Ureter (tissue), 1 donor: ENCODE measurements at regions not wholly inside any gene's neighbourhood (a gene's known extent, or its start where the extent isn't known, plus 50 kb on each side); places are given as distances from the start of the nearest gene placed in this dataset.

Experiments
- DNase-seq: peaks from one replicate; pipeline ENCODE4 v3.0.0-alpha.2; 2020; ENCODE audit warnings: low spot score
- donor health status: DM: yes; HTN: yes; CAD: no.

DNA sequence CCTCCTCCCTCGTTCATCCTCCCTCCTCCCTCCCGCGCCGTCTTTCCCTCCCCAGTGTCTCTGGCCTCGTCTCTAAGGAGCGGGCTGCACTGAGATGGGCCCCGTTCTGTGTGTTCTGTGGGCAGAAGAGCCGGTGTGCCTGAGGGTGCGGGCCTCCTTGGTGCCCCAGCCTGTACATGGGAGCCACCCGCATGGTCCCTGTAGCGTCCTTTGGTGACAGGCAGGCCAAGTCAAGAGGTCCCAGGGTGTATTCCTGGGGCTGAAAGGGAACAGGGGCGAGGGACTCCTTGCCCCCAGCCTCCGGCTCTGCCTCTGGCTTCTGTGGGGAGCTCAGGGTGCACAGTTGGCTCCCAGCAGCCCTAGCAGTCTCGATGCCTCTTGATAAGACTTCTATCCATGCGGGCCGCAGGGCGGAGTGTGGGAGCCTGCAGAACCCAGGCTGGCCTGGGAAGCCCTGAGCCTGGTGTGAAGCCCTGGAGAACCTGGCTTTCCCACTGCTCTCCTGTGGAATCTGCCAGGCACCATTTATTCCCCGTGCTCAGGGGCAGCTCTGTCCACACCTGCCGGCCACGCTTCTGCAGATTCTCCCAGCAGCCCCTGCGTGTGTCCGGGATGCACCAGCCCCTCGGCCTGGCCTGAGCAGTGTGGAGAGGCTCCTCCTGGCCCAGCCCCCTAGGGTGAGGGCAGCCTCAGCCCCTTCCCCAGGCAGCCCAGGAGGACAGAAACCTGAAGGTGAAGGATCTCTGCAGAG lies 181.3 kb downstream of the KIF26A start:
- DNase-seq = peak; percentile 37

DNA sequence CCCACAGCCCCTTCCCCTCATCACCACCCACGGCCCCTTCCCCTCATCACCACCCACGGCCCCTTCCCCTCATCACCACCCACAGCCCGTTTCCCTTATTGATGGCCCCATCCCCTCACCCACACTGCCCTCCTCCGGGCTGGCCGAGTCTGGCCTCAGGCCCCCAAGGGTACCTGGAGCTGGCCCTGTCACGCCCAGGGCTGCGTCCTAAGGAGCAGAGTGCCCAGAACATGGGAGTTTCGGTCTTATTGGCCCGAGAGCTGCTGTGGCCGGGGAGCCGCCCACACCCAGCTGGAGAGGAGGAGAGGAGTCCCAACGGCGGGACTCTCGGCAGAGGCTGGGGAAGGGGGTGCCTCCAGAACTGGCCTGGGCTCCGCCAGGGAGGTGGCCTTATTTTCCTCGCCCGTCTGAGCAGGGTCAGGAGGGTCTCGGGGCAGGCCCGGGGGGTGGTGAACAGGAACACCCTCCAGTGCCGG lies 182.3 kb downstream of the KIF26A start:
- DNase-seq = peak; percentile 35

DNA sequence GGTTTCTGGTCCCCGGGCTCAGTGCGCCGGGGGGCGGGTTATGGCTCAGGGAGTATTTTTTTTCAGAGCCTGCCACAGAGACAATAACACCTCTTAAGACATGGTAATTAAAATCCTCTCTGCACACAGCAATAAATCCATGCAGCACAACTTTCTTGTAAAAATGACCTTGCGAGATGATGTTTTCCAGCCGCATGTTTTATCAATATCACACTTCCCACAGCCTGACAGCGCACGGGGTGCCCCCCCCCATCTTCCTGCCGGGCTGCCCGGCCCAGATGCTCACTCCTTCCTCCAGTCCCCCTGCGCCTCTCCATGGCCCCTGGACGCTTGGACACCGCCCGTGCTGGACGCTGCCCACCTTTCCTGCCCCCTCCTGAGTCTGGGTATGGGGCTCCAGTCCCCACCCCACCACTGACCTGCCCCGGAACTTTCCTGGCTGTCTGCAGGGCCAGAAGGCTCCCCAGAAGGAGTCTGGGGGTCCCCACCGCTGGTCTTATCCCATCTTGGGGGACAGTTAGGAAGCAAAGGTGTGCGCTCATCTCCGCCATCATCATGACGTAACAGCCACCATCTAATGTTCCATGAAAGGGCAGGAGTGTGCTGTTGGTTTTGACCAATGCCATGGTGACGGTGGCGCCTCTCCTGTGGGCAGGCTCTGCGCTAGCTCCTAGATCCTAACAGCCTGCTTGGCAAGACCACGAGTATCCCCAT lies 182.9 kb downstream of the KIF26A start:
- peak; percentile 33 for DNase-seq

DNA sequence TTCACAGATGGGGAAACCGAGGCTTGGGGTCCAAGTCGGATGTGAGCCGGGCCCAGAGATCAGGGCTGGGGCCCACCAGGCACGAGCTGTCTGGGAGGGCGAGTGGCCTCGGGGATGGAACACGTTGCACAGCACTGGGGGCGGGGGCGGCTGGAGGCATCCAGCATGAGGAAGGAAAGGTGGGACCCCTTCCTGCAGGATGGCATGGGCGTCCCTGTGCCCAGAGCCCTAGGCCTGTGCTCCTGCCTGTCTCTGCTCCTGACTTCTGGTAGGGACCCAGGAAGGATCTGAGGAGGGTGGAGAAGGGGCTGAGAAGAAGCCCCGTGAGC lies 183.4 kb downstream of the KIF26A start:
- peak; percentile 31 for DNase-seq

DNA sequence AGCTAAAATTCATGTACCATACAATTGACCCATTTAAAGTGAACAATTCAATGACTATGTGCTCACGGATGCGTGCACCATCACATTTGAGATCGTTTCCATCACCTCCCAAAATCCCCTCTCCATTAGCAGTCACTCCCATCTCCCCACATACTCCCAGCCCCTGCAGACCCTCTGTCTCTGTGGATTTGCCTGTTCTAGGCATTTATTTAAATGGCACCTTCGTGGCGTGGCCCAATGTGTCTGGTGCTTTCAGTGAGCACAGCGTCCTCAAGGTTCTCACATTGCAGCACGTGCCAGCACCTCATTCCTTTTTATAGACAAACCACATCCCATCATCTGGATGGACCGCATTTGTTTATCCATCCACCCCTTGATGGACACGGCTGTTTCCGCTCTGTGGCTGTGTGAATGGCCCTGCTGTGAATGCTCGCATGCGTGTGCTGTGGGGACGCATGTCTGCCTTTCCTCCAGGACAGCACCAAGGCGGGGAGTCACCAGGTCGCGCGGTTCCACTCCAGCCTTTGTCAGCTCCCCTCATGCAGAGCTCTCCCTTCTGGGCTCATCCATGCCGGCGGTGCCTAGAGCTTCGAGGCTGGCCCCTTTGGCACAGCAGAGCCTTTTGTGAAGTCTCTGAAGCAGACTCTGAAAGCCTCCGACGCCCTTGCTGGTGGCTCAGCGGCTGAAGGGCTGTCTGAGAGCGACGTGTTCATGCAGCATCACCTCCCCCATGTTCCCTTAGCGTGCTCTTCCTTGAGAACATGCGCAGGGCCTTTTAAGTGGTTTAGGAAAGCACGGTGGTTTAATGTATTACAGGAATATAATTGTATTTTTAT lies 184.4 kb downstream of the KIF26A start:
- DNase-seq = no peak

DNA sequence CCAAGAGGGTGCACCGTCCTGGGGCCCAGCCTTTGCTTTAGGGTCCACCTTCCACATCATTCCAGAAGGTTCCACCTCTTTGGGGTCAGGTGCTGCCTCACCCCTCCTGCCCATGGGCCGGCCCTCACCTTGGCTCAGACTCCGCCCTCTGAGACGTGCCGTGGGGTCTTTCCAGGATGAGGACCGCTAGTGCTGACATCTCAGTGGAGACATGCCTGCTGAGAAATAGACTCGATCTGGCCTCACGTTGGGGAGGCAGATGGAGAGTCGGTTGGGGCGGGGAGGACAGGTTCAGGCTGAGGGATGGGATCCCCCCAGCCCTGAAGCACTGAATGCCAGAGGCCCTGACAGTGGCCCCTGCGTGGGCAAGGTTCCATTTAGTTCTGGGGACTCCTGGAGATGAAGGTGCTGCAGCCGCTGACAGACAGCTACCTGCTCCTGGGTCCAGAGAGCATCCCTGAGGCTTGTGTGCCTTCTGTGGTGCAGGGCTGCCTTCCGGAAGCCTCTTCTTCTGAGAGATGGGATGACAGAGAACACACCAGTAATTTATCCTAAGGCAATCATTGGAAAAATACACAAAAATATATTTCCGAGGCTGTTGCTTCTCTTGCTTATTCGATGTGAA lies 185.3 kb downstream of the KIF26A start:
- DNase-seq = peak; percentile 30

DNA sequence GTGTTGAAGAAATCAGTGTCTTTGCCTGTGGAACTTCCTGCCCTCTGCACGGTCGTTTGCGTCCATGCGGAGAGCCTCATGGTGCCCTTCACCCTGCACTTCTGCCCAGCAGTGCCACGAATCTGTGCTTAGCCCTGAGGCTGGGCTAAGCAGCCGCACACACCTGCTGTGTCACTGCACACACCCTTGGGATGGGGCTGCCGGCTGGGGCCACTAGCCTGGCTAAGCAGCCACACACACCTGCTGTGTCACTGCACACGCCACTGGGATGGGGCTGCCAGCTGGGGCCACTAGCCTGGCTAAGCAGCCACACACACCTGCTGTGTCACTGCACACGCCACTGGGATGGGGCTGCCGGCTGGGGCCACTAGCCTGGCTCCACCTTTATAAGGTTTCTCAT lies 188.5 kb downstream of the KIF26A start:
- DNase-seq = no peak

DNA sequence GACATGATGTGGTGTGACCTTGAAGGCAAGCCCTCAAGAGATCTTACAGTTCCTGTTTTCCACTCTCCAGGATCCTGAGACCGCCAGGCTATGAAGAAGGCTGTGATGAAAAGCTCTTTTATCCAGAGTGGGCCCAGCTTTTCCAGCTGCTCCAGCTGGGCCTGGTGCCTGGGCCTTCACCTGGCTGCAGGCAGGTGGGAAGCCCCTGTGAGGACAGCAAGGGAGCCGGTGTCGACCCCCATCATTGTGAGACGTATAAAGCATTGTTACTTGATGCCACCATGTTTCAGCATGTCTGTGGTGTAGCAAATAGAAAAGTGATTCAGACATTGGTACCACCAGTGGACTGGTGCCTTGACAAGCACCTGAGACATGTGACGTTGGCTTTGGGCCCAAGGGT lies 190.2 kb downstream of the KIF26A start:
- DNase-seq = peak; percentile 29

DNA sequence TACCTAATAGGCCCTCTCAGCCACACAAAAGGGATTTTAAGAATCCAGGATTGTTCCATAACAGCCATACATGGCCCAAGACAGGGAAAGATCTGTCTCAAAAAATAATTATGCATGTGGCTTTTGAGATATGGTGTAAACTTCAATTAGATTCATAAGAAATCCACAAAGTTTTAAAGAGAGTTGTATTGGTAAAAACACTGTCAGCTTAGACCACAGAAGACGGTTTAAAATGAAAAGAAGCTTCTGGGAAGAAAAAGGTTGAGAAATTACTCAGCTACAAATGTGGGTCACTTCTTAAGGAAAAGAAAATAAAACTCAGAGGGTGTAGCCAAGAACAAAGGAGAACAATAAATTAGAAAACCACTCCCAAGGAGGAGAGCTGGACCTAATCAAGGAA lies 191.4 kb downstream of the KIF26A start:
- DNase-seq = no peak

DNA sequence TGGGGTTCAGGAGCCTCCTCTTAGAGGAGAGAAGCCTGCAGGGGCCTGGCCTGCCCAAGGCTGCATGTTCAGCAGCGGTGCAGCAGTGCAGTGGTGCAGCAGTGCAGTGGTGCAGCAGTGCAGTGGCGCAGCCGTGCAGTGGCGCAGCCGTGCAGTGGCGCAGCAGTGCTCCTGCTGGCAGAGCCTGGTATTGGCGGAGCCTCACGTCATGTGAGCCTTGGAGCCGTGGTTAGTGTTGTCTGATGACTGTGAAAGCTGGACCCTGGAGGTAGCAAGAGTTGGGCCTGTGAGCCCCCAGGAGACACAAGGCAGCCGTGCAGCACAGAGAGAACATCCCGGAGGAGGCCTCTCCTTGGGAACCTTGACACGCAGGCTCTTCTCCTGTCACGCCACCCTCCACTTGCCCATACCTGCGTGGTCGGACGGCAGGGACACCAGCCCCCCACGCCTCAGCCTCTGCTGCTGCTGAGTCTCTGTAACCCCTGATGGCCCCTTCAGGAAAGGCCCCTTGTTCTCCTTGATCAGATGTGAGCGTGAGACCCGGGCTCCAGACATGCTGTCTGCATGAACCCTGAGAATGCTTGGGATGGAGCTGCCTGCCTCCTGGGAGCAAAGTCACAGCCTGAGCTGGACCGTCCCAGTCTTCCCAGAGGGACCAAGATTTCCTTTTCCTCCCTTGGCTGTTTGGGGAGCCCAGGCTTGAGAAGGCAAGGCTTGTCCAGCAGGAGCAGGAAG lies 193.7 kb downstream of the KIF26A start:
- peak; percentile 30 for DNase-seq

DNA sequence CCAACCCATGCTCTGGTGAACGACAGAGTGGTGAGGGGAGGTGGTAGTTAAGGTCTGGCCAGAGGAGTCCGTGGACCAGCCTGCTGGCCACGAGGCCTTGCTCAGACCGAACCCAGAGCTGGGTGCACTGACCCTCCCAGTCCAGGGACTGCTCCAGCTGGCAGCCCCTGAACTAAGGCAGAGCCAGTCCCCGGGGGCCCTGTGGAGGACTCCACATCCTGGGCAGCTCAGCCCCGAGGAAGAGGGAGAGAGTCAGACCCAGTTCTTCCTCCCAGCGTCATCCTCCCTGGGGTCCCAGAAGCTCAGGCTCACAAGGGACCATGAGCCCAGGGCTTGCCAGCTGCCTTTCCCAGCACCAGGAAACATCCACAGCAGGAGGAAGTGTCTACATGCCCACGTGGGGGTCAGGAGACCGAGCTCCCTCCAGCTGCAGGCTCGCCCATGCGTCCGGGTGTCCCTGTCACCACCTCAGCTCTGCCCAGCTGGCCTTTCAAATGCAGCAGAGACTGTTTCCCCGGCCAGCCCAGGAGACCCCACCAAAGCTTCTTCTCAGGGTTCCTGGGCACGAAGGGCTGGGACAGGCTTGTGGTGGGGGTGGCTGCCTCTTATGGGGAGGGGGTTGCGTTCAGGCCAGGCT lies 194.4 kb downstream of the KIF26A start:
- peak; percentile 41 for DNase-seq

DNA sequence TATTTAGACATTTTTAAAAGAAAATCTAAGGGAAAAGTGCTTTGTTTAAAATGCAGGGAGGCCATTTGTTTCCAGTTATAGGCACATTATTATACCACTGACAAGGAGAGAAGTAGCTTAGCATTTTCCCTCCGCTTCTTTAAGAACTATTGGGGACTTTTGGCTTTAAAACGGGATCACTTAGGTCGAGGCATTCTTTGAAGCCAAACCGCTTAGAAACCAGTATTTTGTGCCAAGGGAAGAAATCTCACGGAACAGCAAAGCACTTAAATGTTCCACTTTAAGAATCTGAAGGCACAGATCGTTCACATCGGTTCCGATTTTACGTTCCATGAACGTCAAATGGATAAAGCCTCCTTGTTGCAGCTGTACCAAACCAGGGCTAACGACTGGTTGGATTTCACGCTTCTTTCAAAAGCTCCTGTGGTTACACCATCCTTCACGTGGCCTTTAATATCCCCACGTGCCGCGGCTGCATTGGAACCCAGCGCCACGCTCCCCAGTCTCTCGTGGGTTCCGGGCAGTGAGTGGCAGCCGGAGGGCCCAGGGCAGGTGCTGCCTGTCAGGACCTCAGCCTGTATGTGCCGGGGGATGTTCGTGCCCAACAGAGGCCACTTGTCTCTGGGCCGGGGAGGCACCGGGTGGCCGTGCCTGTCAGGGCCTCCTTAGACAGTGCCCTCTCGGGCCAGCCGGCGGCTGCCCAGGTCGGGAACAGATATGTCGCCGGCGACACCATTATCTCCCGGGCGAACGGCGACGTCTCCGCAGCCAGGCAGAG lies 195.4 kb downstream of the KIF26A start:
- DNase-seq = peak; percentile 28

DNA sequence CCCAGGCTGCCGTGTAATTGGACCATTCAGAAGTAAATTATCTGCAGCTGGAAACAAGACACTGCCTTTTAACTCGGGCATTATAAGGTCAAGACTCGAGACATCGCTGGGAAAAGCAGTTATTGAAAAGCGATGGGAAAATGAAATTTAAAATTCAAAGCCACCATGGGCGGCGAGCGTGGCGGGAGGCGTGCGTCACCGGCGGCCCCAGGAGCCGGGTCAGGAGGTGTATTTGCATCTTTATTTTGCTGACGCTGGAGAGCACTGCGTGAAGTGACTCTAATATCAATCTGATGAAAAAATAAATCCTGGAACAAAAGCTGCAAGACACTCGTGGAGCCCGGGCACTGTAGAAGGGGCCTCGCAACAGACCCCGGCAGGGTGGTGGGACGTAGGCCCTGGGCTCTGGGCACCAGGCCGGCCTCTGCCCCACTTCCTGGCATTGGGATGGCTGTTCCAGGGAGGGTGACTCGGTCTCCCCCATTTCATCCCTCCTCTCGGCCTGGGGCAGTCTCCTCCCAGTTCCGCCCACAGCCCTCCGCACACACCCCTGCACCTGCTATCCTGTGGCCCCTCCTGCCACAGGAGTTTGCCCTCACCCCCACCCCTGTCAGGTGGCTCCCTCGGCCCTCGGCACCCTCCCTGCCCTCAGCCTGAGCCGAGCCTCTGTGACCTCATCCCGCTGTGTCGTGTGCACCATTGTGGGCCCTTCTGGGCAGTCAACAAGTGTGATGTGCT lies 196.2 kb downstream of the KIF26A start:
- no peak for DNase-seq

DNA sequence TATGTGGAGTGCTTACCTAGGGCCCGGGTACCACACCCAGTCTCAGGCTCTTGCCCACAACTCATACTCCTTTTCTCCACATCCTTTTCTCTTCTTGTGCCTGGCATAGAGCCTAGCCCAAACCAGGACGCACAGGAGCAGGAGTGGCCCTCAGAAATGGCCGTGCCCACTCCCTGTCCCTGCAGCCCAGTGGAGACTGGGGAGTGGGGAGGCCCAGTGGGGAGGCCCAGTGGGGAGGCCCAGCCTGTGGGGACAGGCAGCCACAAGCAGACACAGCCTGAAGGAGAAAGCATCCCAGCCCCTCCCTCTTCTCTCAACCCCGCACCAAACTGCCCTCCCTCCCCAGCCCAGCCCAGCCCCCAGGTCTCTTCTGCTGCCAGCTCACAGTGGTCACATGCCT lies 196.8 kb downstream of the KIF26A start:
- DNase-seq = peak; percentile 34

DNA sequence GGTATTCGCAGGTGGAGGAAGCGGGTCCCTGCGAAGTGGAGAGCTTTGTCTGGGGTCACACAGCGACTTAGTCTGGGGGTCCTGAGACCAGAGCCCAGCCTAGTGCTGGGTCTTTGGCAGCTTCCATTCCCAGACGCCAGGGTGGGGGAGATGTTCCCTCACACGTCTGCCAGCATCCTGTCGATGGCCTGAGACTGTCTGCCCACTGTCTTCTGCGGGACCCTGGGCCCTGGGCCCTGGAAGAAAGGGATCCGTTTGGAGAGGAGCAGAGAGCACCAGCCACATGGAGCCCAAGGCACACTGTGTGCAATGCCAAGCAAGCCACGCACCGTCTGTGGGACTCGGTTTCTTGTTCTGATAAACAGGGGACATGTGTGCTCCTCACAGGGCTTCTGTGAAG lies 197.2 kb downstream of the KIF26A start:
- DNase-seq = peak; percentile 25

DNA sequence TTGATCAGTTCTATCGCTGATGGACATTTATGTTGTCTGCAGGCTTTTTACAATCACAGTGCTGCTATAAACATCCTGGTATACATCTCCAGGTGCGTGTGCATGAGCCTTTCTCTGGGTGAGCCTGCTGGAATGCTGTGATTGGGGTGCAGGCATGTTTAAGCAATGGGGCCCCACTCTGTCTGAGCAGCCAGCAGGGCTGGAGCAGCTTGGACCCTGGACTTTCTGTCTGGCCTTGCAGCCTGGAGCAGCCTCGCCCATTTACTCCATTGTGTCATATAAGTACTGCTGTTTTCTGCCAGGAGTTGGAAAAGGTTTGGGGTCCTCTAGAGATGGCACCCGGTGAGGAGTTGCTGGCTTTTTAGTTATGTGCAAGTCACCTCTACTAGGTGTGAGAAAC lies 199.0 kb downstream of the KIF26A start:
- peak; percentile 29 for DNase-seq

DNA sequence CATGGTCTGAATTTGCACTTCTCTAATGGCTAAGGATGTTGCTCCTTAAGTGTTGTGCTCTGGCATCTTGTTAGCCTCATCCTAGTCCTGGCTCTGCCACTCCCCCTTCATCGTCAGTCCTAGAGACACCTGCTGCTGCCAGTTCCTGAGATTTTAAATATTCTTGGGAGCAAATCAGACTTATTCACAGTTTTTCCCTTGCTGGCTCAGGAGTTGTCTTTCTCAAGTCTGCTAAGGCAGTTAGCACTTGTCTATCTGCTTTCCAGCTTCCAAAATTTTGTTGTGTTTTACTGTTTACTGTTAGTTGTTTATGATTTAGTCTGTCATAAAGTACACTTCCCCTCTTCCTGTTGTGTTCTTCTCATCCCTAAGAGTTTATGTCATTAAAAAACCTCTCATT lies 201.0 kb downstream of the KIF26A start:
- no peak for DNase-seq

DNA sequence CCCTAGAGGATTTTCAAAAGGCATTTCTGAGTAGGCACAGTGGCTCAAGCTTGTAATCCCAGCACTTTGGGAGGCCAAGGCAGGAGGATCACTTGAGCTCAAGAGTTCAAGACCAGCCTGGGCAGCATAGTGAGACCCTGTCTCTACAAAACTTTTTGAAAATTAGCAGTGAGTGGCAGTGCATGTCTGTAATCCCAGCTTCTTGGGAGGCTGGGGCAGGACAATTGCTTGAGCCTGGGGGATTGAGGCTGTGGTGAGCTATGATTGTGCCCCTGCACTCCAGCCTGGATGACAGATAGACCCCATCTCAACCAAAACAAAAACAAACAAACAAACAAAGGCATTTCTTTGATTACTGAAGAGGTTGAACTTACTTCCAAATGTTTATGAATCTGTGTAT lies 201.4 kb downstream of the KIF26A start:
- peak; percentile 14 for DNase-seq
